Stimulated activated naive B cell treated with anti-CD40 and anti-IgM and Interleukin-4, amounts not matched to agents 10 μg/mL and 1 μg/mL and 100 μg/mL, for 72 hours (primary cell): ENCODE measurements at regions not wholly inside any gene's neighbourhood (a gene's known extent, or its start where the extent isn't known, plus 50 kb on each side); places are given as distances from the start of the nearest gene placed in this dataset.

Source experiments
- ATAC-seq, 2 donors: fragments of 150-1000 bp; cut with Tn5 transposase; replicated peaks; 2 replicates each; pipeline ENCODE4 v1.10.0; 2021; ENCODE audit warnings: moderate library complexity in 1 of 2
- DNase-seq: peaks from one replicate; pipeline ENCODE4 v3.0.0; 2021
- H3K27ac Mint-ChIP-seq: one replicate; pipeline ENCODE4 v1.8.0; 2022; ENCODE audit warnings: mild to moderate bottlenecking, mixed read lengths
- H3K27me3 Mint-ChIP-seq, 2 donors: one replicate each; pipeline ENCODE4 v1.8.0; 2022; ENCODE audit warnings: mixed read lengths in 2 of 2
- H3K36me3 Mint-ChIP-seq, 2 donors: one replicate each; pipeline ENCODE4 v1.8.0; 2022; ENCODE audit warnings: mixed read lengths in 2 of 2, mild to moderate bottlenecking in 1 of 2
- H3K4me1 Mint-ChIP-seq, 2 donors: one replicate each; pipeline ENCODE4 v1.8.0; 2022; ENCODE audit warnings: mixed read lengths in 2 of 2, mild to moderate bottlenecking in 1 of 2
- H3K4me3 Mint-ChIP-seq, 2 donors: one replicate each; pipeline ENCODE4 v1.8.0; 2022; ENCODE audit warnings: mild to moderate bottlenecking in 2 of 2, mixed read lengths in 2 of 2, moderate library complexity in 1 of 2
- H3K9me3 Mint-ChIP-seq, 2 donors: one replicate each; pipeline ENCODE4 v1.8.0; 2022; ENCODE audit warnings: mixed read lengths in 2 of 2, mild to moderate bottlenecking in 1 of 2

- H3K9me3 Mint-ChIP-seq, result no peaks in the 10 kb centered on the region
- H3K36me3 Mint-ChIP-seq, result no peaks in the 10 kb centered on the region
- H3K27ac Mint-ChIP-seq, result no peak overlapping the region
- peaks cover 0 to 19% of the 10 kb centered on the region in 2 donors for H3K4me1 Mint-ChIP-seq
- DNase-seq (no peak), ATAC-seq (no peak)
- H3K4me3 Mint-ChIP-seq, result no peak overlapping the region
- peaks cover 23 to 40% of the 10 kb centered on the region in 2 donors for H3K27me3 Mint-ChIP-seq
Observed at GRCh38 chr16:66265556-66266141, 100.8 kb upstream of the CDH5 start.

- Mint-ChIP-seq H3K9me3 (no peaks in the 10 kb centered on the region), H3K27ac (no peak overlapping the region), H3K36me3 (no peaks in the 10 kb centered on the region), H3K4me3 (no peak overlapping the region), H3K4me1 (peaks cover 0 to 15% of the 10 kb centered on the region in 2 donors), H3K27me3 (peaks cover 24 to 34% of the 10 kb centered on the region in 2 donors)
- DNase-seq, result no peak
- no peak for ATAC-seq
Observed at GRCh38 chr16:66265048-66265415, 101.5 kb upstream of the CDH5 start.

DNA sequence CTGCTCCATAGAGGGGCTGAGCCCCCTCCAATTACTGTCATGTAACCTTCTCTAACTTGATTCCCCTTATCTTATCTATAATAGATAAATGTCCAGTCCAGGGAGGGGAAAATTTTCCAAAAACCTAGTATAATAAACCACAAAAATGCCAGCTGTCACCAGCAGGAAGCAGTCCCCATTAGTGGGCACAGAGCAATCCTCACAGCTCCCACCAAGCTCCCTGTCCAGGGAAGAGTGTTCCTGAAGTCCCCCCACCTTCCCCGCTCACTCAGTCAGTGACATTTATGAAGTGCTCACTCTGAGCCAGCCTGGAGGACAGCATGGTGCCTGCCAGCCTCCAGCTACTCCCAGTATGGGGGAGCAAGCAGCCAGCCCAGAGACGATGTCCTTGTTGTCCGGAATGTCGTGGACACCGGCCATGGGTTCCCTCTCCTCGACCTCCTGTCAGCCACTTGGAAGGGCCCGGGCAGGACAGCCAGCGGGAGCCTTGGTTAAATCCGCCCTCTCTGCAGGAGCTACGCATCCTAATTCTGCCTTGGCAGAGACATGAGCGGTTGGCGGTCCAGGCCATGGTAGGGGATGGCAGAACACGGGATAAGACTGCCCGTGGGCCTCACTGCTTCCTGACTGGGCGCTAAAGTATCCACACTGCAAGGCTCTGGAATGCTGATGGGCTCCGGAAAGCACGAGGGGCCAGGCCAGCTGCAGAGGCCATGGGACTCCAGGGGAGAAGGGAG, 102.0 kb upstream of the CDH5 start:
- Mint-ChIP-seq H3K27ac (no peak overlapping the region), H3K4me3 (no peak overlapping the region), H3K27me3 (peaks cover 23 to 33% of the 10 kb centered on the region in 2 donors), H3K9me3 (no peaks in the 10 kb centered on the region), H3K36me3 (no peaks in the 10 kb centered on the region), H3K4me1 (peaks cover 0 to 15% of the 10 kb centered on the region in 2 donors)
- ATAC-seq, result no peak
- DNase-seq, result no peak

- DNase-seq (no peak), ATAC-seq (no peak)
- H3K27ac Mint-ChIP-seq, result no peak overlapping the region
- peaks cover 20 to 33% of the 10 kb centered on the region in 2 donors for H3K27me3 Mint-ChIP-seq
- H3K4me1 Mint-ChIP-seq, result peaks cover 0 to 15% of the 10 kb centered on the region in 2 donors
- no peaks in the 10 kb centered on the region for H3K9me3 Mint-ChIP-seq
- no peak overlapping the region for H3K4me3 Mint-ChIP-seq
- no peaks in the 10 kb centered on the region for H3K36me3 Mint-ChIP-seq
Observed at GRCh38 chr16:66263973-66264310, 102.5 kb upstream of the CDH5 start.

- no peak overlapping the region for H3K4me3 Mint-ChIP-seq
- no peaks in the 10 kb centered on the region for H3K9me3 Mint-ChIP-seq
- no peak for DNase-seq
- H3K4me1 Mint-ChIP-seq, result peaks cover 0 to 15% of the 10 kb centered on the region in 2 donors
- no peak for ATAC-seq
- H3K27ac Mint-ChIP-seq, result no peak overlapping the region
- H3K27me3 Mint-ChIP-seq, result peaks cover 20 to 33% of the 10 kb centered on the region in 2 donors
- H3K36me3 Mint-ChIP-seq, result no peaks in the 10 kb centered on the region
Observed at GRCh38 chr16:66263168-66263972, 103.1 kb upstream of the CDH5 start.

- ATAC-seq (no peak), DNase-seq (no peak)
- no peaks in the 10 kb centered on the region for H3K36me3 Mint-ChIP-seq
- no peak overlapping the region for H3K27ac Mint-ChIP-seq
- H3K27me3 Mint-ChIP-seq, result peaks cover 20 to 28% of the 10 kb centered on the region in 2 donors
- peaks cover 0 to 15% of the 10 kb centered on the region in 2 donors for H3K4me1 Mint-ChIP-seq
- no peak overlapping the region for H3K4me3 Mint-ChIP-seq
- H3K9me3 Mint-ChIP-seq, result no peaks in the 10 kb centered on the region
Observed at GRCh38 chr16:66262253-66263167, 104.0 kb upstream of the CDH5 start.

DNA sequence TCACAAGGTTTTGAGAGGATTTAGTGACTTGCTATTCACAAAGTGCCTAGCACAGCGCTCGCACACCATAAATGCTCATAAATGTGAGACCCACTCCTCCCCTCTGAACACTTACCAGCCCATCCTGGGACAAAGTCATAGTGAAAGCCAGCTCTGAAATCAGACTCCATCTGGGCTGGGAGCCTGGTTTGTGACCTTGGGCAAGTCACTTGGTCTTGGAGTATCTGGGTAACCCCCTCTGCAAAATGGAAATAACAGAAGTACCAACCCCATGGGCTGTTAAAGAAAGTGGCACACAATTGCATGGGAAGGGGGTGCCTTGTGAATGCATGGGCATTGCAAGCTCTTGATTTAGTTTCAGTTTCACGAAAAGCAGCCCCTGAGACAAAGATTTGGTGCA, 104.7 kb upstream of the CDH5 start:
- DNase-seq (no peak), ATAC-seq (no peak)
- no peak overlapping the region for H3K4me3 Mint-ChIP-seq
- H3K27ac Mint-ChIP-seq, result no peak overlapping the region
- H3K9me3 Mint-ChIP-seq, result no peaks in the 10 kb centered on the region
- peaks cover 19 to 21% of the 10 kb centered on the region in 2 donors for H3K27me3 Mint-ChIP-seq
- H3K36me3 Mint-ChIP-seq, result no peaks in the 10 kb centered on the region
- peaks cover 0 to 14% of the 10 kb centered on the region in 2 donors for H3K4me1 Mint-ChIP-seq

- Mint-ChIP-seq H3K4me3 (no peak overlapping the region), H3K36me3 (no peaks in the 10 kb centered on the region), H3K4me1 (peaks cover 0 to 6% of the 10 kb centered on the region in 2 donors), H3K27ac (no peak overlapping the region), H3K27me3 (peaks cover 10 to 13% of the 10 kb centered on the region in 2 donors), H3K9me3 (no peaks in the 10 kb centered on the region)
- DNase-seq, result no peak
- no peak for ATAC-seq
Observed at GRCh38 chr16:66260522-66261254, 105.8 kb upstream of the CDH5 start.

DNA sequence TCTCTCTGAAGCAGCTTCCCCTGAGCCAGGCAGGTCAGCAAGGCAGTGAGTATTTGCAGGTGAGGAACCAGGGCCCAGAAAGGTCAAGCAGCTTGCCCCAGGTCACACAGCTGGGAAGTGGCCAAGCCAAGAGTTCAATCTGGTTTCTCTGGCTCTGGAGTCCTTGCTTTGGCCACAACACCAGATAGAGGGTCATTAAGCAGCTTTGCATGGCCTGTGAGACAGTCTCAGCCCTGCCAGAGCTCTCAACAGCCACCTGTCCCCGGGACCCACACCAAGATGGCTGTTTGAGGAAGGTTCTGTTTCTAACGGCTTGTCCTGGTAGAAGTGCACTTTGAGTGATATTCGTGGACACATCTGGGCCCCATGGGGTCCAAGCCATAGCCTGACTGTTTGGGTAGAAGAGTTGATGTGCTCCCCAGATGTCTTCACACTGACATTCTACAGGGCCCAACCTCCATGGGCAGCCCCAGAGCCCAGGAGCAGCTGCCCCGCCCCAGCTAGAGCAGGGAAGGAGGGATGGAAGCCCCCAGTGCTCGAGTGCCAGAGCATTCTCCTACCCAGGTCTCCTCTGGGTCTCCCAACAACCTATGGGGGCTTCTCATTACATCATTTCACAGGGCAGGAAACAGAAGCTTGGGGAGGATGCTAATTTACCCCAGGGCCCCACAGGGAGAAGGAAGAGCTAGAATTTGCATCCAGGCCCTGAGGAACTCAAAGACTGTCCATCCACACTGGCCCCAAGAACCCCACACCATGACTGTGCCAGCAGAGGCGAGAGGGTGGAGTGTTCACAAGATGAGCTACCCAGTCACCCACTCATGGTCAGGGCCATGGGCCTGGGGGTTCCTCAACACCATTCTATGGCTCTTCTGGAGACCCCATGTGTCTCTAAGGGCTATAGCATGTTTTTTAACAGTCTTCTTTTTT, 107.3 kb upstream of the CDH5 start:
- Mint-ChIP-seq H3K27me3 (peaks cover 0 to 7% of the 10 kb centered on the region in 2 donors), H3K36me3 (no peaks in the 10 kb centered on the region), H3K27ac (no peak overlapping the region), H3K4me3 (no peak overlapping the region), H3K9me3 (no peaks in the 10 kb centered on the region), H3K4me1 (peaks cover 0 to 6% of the 10 kb centered on the region in 2 donors)
- DNase-seq (no peak), ATAC-seq (no peak)

- H3K27me3 Mint-ChIP-seq, result peaks cover 6 to 7% of the 10 kb centered on the region in 2 donors
- H3K27ac Mint-ChIP-seq, result no peak overlapping the region
- no peak overlapping the region for H3K4me3 Mint-ChIP-seq
- H3K36me3 Mint-ChIP-seq, result no peaks in the 10 kb centered on the region
- H3K9me3 Mint-ChIP-seq, result peaks cover 0 to 3% of the 10 kb centered on the region in 2 donors
- ATAC-seq (no peak), DNase-seq (no peak)
- peaks cover 0 to 2% of the 10 kb centered on the region in 2 donors for H3K4me1 Mint-ChIP-seq
Observed at GRCh38 chr16:66256919-66257318, 109.6 kb upstream of the CDH5 start.

GRCh38 chr16:66255647-66256046, 110.8 kb upstream of the CDH5 start:
- Mint-ChIP-seq H3K27ac (no peak overlapping the region), H3K4me1 (no peaks in the 10 kb centered on the region), H3K9me3 (peaks cover 0 to 3% of the 10 kb centered on the region in 2 donors), H3K4me3 (no peak overlapping the region), H3K36me3 (no peaks in the 10 kb centered on the region), H3K27me3 (peaks cover 12% of the 10 kb centered on the region in 2 donors)
- ATAC-seq (no peak), DNase-seq (no peak)

DNA sequence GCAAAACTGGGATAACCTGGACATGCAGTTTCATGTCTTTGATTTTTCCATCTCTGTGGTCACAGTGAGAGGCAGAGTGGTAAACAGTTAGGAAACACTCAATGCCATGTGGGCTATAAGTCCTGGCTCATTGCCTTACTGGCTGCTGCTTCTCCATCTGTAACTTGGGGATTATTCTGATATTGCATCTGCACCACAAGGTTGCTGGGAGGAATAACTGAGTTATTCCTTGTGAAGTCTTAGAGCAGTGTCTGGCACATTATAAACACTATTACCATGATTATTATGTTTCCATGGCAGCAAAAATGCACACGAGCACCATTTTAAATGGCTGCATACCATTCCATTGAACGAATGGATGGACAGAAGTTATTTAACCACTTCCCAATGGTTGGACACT, 111.7 kb upstream of the CDH5 start:
- H3K9me3 Mint-ChIP-seq, result peaks cover 0 to 3% of the 10 kb centered on the region in 2 donors
- H3K4me1 Mint-ChIP-seq, result no peaks in the 10 kb centered on the region
- no peak overlapping the region for H3K4me3 Mint-ChIP-seq
- no peak overlapping the region for H3K27ac Mint-ChIP-seq
- H3K27me3 Mint-ChIP-seq, result peaks cover 8 to 12% of the 10 kb centered on the region in 2 donors
- no peak for DNase-seq
- H3K36me3 Mint-ChIP-seq, result no peaks in the 10 kb centered on the region
- no peak for ATAC-seq

DNA sequence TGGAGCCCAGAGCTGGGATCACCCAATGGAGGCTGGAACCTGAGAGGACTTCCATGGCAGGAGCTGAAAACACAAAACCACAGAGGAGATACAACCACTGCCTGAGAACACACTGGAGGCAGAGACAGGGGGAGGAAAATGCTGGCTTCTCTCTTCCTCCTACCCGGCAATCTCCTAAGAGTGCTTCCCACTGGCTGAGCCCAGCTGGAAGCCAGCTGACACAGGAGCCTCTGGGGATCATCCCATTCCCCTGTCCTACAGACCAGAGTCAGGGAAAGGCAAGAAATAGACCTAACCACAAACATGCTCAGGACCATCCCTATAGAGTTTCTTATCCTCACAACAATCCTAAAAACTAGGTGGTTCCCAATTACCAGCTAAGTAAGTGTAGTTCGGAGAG, 112.4 kb upstream of the CDH5 start:
- no peak for ATAC-seq
- Mint-ChIP-seq H3K4me3 (no peak overlapping the region), H3K4me1 (no peaks in the 10 kb centered on the region), H3K27me3 (peaks cover 8 to 12% of the 10 kb centered on the region in 2 donors), H3K27ac (no peak overlapping the region), H3K36me3 (no peaks in the 10 kb centered on the region), H3K9me3 (peaks cover 0 to 3% of the 10 kb centered on the region in 2 donors)
- DNase-seq, result no peak
